Endothelial cell of umbilical vein (primary cell): ENCODE measurements at regions not wholly inside any gene's neighbourhood (a gene's known extent, or its start where the extent isn't known, plus 50 kb on each side); places are given as distances from the start of the nearest gene placed in this dataset.

Experiments
- BruUV-seq: library from RNA; stranded (reverse); fragments of 400-500 nt; replicated peaks from 2 replicates; lab custom pipeline; 2021; lab: Mats Ljungman, UMichigan
- CTCF ChIA-PET: fragments of 300-600, 350-600 bp; sonication (Branson Sonifier 250); formaldehyde crosslinking; loops from one replicate; lab custom pipeline; 2021; ENCODE audit warnings: antibody characterized with exemption, inconsistent platforms; lab: Charles Lee
- POLR2A ChIA-PET: fragments of 300-600, 350-600 bp; sonication (Branson Sonifier 250); formaldehyde crosslinking; loops from one replicate; lab custom pipeline; 2021; ENCODE audit warnings: antibody characterized with exemption, inconsistent platforms; lab: Charles Lee
- DNase-seq: peaks from one replicate; pipeline ENCODE4 v3.0.0-alpha.2; 2011; ENCODE audit warnings: low read depth, low spot score
- FAIRE-seq: peaks from 2 replicates; lab custom pipeline; 2011; peaks lifted over from hg19 to GRCh38; lab: Jason Lieb, UNC
- H2AFZ ChIP-seq: 2 replicates; pipeline ENCODE4 v1.6.0; 2012; ENCODE audit warnings: low read depth, low read length, control low read depth, inconsistent platforms
- H3K27ac ChIP-seq: 2 replicates; pipeline ENCODE4 v1.5.1; 2011; ENCODE audit warnings: low read depth, mild to moderate bottlenecking, control low read depth, low read length, moderate library complexity; ENCODE audit not compliant: insufficient read depth
- H3K27me3 ChIP-seq, 2 experiments: 2 replicates each; pipeline versions ENCODE4 v1.6.0 to v1.6.1; 2011; ENCODE audit warnings: low read length in 2 of 2, mixed read lengths in 1 of 2; ENCODE audit not compliant: control insufficient read depth in 2 of 2, insufficient read depth in 2 of 2
- H3K36me3 ChIP-seq, 2 experiments: 2 replicates in 1 of 2; 3 replicates in 1 of 2; pipeline ENCODE4 v1.5.1; 2011; ENCODE audit warnings: low read length in 2 of 2, mild to moderate bottlenecking in 1 of 2, moderate library complexity in 1 of 2; ENCODE audit not compliant: control insufficient read depth in 2 of 2, insufficient read depth in 2 of 2; ENCODE audit errors: extremely low read depth in 1 of 2
- H3K4me1 ChIP-seq: 3 replicates; pipeline ENCODE4 v1.5.1; 2011; ENCODE audit warnings: mild to moderate bottlenecking, low read length; ENCODE audit not compliant: control insufficient read depth, insufficient read depth; ENCODE audit errors: extremely low read depth
- H3K4me2 ChIP-seq: 2 replicates; pipeline ENCODE4 v1.6.1; 2011; ENCODE audit warnings: low read length, control low read depth, mixed read lengths; ENCODE audit not compliant: insufficient read depth
- H3K4me3 ChIP-seq, 3 experiments: fragments of 200-600 bp in 1 of 3; sonication (generic), shearing (Covaris generic) in 1 of 3; replicated peaks in 1 of 3; 2 replicates each; pipeline ENCODE4 v1.5.1; 2011 to 2016; ENCODE audit warnings: control low read depth in 3 of 3, low read length in 3 of 3, mild to moderate bottlenecking in 2 of 3, inconsistent platforms in 1 of 3, low read depth in 1 of 3, moderate library complexity in 1 of 3; ENCODE audit not compliant: insufficient read depth in 1 of 3
- H3K79me2 ChIP-seq: 2 replicates; pipeline ENCODE4 v1.6.0; 2012; ENCODE audit warnings: low read length, inconsistent platforms; ENCODE audit not compliant: control insufficient read depth, insufficient read depth
- H3K9ac ChIP-seq: replicated peaks from 2 replicates; pipeline ENCODE3; 2011; ENCODE audit warnings: low read length, control low read depth; ENCODE audit not compliant: insufficient read depth; ENCODE audit errors: extremely low read depth
- H3K9me1 ChIP-seq: replicated peaks from 3 replicates; pipeline ENCODE4 v1.6.0; 2011; ENCODE audit warnings: mild to moderate bottlenecking, low read length; ENCODE audit not compliant: control insufficient read depth, insufficient read depth; ENCODE audit errors: extremely low read depth
- H3K9me3 ChIP-seq: replicated peaks from 2 replicates; pipeline ENCODE4 v1.5.1; 2012; ENCODE audit warnings: low read length, inconsistent platforms; ENCODE audit not compliant: control insufficient read depth, insufficient read depth
- H4K20me1 ChIP-seq: replicated peaks from 2 replicates; pipeline ENCODE3; 2011; ENCODE audit warnings: mild to moderate bottlenecking, low read length; ENCODE audit not compliant: control insufficient read depth, insufficient read depth; ENCODE audit errors: extremely low read depth
- EZH2 ChIP-seq: IDR thresholded peaks from 2 replicates; pipeline ENCODE4 v1.6.1; 2012; ENCODE audit warnings: borderline replicate concordance, low read depth, mild to moderate bottlenecking, moderate library complexity, low read length, inconsistent platforms; ENCODE audit not compliant: severe bottlenecking
- FOS ChIP-seq: IDR thresholded peaks from 2 replicates; pipeline ENCODE4 v1.6.1; 2011; ENCODE audit warnings: mild to moderate bottlenecking, low read length, moderate library complexity, borderline replicate concordance; ENCODE audit not compliant: insufficient read depth
- GATA2 ChIP-seq: IDR thresholded peaks from 2 replicates; pipeline ENCODE4 v1.7.0; 2011; ENCODE audit warnings: low read depth, mild to moderate bottlenecking, moderate library complexity, mixed read lengths, low read length; ENCODE audit not compliant: insufficient read length, insufficient read depth
- JUN ChIP-seq: IDR thresholded peaks from 2 replicates; pipeline ENCODE4 v1.6.1; 2011; ENCODE audit warnings: borderline replicate concordance, low read depth; ENCODE audit not compliant: insufficient read length, insufficient read depth
- MYC ChIP-seq: IDR thresholded peaks from one replicate; pipeline ENCODE4 v1.6.1; 2011; ENCODE audit warnings: mild to moderate bottlenecking, low read depth, low read length
- dilution Hi-C: fragments of 300-500 bp; cut with MboI; formaldehyde crosslinking; loops from one replicate; pipeline ENCODE4 v1.15.0; 2019; ENCODE audit warnings: low sequenced_read_pairs; ENCODE audit not compliant: extremely low pct_ligation_motif_present
- intact Hi-C: fragments of 100-400 bp; cut with micrococcal nuclease; formaldehyde crosslinking; loops from one replicate; pipeline ENCODE4 v1.10.0; 2022
- TF ChIP-seq, protein P1 (sequence below): IDR thresholded peaks from 2 replicates; pipeline ENCODE4 v1.6.1; 2011; ENCODE audit not compliant: insufficient read depth, insufficient read length
- TF ChIP-seq, protein P2 (sequence below), 2 donors: IDR thresholded peaks; 1 replicate in 1 of 2; 2 replicates in 1 of 2; pipeline ENCODE4 v1.5.1; 2011; ENCODE audit warnings: low read length in 2 of 2, mild to moderate bottlenecking in 2 of 2, moderate library complexity in 2 of 2, control low read depth in 1 of 2, inconsistent platforms in 1 of 2, low read depth in 1 of 2; ENCODE audit not compliant: insufficient read depth in 1 of 2; ENCODE audit errors: extremely low read depth in 1 of 2

DNA sequence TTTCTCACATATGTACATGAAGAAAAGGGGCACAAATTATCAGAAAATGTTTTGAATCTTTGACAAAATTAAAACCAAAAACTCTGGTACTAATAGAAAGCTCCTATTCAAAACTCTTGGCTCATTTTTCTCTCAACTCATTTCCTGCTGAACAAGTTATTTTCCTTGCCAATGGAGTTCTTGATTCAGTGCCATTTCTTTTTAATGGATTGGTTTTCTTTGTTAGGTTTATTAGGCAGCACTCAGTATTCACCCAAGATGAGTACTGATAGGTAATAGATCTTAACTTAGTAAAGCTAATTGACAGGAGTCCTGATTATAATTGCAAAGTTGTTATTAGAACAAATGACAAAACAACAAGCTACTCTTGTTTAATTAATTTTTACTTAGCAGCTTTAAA is 279.4 kb upstream of the PDGFD start:
- H3K9me3 ChIP-seq, result no peaks in the 10 kb centered on the region
- intact Hi-C loops (no loop called here), dilution Hi-C loops (no loop called here)
- H3K4me3 ChIP-seq, result no peak overlapping the region
- BruUV-seq, result no TSS peak
- H2AFZ ChIP-seq, result no peak overlapping the region
- CTCF ChIA-PET, result interaction anchor here (1.1 to 1.4 kb wide), 3 partner anchors 9 to 1420 kb away, joined by 3 to 7 read pairs (median 3); no protein-coding TSS in a partner anchor
- DNase-seq (peak; percentile 40), FAIRE-seq (no peak)
- TF ChIP-seq FOS (no peak), GATA2 (no peak), JUN (no peak), MYC (no peak), EZH2 (no peak)
- TF ChIP-seq, protein P1, sequence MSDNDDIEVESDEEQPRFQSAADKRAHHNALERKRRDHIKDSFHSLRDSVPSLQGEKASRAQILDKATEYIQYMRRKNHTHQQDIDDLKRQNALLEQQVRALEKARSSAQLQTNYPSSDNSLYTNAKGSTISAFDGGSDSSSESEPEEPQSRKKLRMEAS, result no peak
- TF ChIP-seq, protein P2, sequence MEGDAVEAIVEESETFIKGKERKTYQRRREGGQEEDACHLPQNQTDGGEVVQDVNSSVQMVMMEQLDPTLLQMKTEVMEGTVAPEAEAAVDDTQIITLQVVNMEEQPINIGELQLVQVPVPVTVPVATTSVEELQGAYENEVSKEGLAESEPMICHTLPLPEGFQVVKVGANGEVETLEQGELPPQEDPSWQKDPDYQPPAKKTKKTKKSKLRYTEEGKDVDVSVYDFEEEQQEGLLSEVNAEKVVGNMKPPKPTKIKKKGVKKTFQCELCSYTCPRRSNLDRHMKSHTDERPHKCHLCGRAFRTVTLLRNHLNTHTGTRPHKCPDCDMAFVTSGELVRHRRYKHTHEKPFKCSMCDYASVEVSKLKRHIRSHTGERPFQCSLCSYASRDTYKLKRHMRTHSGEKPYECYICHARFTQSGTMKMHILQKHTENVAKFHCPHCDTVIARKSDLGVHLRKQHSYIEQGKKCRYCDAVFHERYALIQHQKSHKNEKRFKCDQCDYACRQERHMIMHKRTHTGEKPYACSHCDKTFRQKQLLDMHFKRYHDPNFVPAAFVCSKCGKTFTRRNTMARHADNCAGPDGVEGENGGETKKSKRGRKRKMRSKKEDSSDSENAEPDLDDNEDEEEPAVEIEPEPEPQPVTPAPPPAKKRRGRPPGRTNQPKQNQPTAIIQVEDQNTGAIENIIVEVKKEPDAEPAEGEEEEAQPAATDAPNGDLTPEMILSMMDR (IDR thresholded peaks at IDR 0.05; ENCODE audit: extremely low read depth in 1 of 2, insufficient read depth in 1 of 2, low read depth in 1 of 2, low read length in 2 of 2), result no peak
- H3K9me1 ChIP-seq, result peaks cover 2% of the 10 kb centered on the region
- no peaks in the 10 kb centered on the region for H3K36me3 ChIP-seq
- no peaks in the 10 kb centered on the region for H3K4me1 ChIP-seq
- POLR2A ChIA-PET, result no interaction called here
- no peak overlapping the region for H3K9ac ChIP-seq
- no peaks in the 10 kb centered on the region for H4K20me1 ChIP-seq
- no peaks in the 10 kb centered on the region for H3K79me2 ChIP-seq
- H3K27me3 ChIP-seq, result no peaks in the 10 kb centered on the region
- H3K4me2 ChIP-seq, result no peak overlapping the region
- H3K27ac ChIP-seq, result no peak overlapping the region
